Myocyte (in vitro differentiated cells): ENCODE measurements at regions not wholly inside any gene's neighbourhood (a gene's known extent, or its start where the extent isn't known, plus 50 kb on each side); places are given as distances from the start of the nearest gene placed in this dataset.
"Not testable (repeated sequence)": the region's sequence is repeated elsewhere in the genome, so short reads cannot be mapped to it uniquely, and the experiment has no call there.

Experiments used
- DNase-seq: peaks from one replicate; pipeline ENCODE4 v3.0.0-alpha.2; 2012; ENCODE audit warnings: low read depth

DNA sequence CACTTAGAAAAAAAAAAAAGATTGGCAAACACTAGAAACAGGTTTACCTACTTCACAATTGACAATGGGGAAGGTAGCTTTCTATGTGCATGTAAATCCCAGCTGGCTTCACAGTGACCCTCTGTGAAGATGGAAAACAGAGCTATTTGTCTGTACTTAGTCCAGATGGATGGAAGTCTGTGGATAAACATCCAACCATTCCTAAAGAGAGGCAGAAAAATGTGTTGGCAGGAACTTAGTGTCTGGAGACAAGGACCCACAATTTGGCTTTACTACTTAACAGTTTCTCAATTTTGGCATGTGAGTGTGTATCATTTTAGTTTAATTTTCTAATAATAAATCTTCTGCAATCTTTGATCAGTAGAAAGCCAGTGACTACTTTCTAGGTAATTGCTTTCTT is 154.4 kb downstream of the RAD51AP2 start:
- DNase-seq = no peak

GRCh38 chr2:17362956-17363355 is 155.3 kb downstream of the RAD51AP2 start:
- DNase-seq = no peak

- peak; percentile 9 for DNase-seq
Measured at GRCh38 chr2:17355608-17356329, 162.5 kb downstream of the RAD51AP2 start.

- no peak for DNase-seq
Measured at GRCh38 chr2:17353263-17353662, 165.0 kb downstream of the RAD51AP2 start.

DNA sequence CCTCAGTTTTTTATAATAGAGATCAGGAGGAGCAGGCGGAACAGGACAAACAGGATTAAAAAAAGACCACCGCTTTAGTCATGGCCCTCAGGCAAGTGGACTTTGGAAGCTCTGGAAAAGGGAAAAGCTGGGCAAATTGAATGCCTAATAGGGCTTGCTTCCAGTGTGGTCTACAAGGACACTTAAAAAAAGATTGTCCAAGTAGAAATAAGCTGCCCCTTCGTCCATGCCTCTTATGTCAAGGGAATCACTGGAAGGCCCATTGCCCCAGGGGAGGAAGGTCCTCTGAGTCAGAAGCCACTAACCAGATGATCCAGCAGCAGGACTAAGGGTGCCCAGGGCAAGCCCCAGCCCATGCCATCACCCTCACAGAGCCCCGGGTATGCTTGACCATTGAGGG is 175.5 kb downstream of the RAD51AP2 start:
- not testable (repeated sequence) for DNase-seq

DNA sequence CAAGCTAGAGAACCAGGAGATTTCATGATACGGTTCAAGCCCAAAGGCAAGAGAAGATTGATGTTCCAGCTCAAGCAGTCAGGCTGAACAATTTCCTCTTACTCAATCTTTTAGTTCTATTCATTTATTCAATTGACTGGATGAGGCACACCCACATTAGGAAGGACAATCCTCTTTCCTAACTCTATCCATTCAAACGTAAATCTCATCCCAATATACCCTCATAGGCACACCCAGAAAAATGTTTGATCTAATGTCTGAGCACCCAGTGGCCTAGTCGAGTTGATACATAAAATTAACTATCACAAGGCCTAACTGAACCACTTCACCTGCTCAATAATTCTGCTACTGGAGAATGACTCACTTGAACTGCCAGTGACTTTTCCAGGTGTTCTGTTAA is 180.7 kb downstream of the RAD51AP2 start:
- DNase-seq = no peak

DNA sequence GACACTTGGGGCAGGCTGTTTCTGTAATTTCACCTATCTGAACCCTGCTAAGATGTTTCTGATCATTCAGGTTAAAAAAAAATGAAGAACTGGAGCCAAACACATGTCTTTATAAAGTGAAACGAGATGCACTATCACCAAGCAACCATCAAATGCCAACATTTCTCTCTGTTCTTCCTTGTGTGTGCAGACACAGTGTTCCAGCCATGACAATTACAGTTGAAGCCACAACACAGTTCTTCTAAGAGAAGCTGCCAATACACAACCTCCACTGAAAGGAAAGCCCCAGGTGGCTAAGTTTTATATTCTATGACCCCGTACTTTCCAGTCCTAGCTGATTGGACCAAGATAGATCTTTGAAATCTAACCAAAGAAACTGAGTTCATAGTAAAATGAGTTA is 181.8 kb downstream of the RAD51AP2 start:
- no peak for DNase-seq

GRCh38 chr2:17334300-17334699 is 183.9 kb downstream of the RAD51AP2 start:
- no peak for DNase-seq

- no peak for DNase-seq
Measured at GRCh38 chr2:17331636-17332035, 186.6 kb downstream of the RAD51AP2 start.

DNA sequence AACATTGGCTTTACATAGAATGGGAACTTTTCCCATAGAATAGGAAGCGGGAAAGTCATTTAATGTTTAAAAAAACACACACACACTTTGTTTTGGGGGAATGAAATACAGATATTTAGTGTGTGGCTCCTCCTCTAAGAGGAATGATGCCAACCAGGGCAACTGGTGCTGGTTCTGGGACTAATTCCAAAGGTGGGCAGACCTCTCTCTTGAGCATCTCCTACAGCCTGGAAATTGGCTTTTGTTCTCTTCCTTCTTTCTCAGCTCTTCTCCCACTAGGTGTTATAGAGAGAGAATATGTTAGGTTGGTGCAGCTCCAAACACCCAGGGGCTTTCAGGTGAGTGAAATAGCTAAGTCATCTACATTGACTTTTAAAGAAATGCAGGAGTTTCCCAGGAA is 190.1 kb downstream of the RAD51AP2 start:
- DNase-seq = no peak

GRCh38 chr2:17327649-17328048 is 190.6 kb downstream of the RAD51AP2 start:
- no peak for DNase-seq

GRCh38 chr2:17326717-17327116 is 191.5 kb downstream of the RAD51AP2 start:
- no peak for DNase-seq

DNA sequence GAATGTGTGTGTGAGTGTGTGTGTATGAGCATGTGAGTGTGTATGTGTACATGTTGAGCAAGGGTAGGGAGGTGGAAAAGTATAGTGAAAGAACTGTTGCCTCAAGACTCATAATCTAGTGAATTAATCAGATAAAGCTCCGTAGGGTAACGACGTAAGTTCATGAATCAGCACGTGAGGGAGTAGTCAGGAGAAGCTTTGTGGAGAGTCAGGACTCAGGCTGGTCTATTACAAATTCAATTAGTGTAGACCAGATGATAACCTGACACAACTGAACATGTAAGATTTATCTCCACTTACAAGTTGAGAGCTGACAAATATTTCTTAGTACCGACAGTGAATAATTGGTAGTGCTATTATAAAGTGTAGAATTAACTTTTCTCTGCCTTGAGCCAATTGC is 194.5 kb downstream of the RAD51AP2 start:
- no peak for DNase-seq

DNA sequence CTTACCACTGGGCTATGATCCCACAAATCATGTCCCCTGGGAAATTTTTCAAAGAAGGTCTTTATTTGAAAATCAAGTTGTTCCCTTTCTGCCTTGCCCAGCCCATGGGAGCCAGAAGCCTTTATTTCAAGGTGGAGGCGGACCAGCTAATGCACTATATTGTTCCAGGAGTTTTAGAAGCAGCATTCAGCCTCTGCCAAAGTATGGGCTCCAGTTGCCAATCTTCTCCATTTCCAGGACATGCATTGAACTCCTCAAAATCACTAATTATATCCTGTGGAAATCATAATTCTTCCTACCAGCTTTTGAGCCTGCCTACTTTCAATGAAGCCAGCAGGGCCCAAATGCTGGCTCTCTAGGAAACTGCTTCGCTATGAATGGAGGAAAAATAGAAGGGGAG is 195.8 kb downstream of the RAD51AP2 start:
- DNase-seq = no peak

GRCh38 chr2:17319090-17319489 is 199.2 kb downstream of the RAD51AP2 start:
- no peak for DNase-seq

- no peak for DNase-seq
Measured at GRCh38 chr2:17318013-17318412, 200.2 kb downstream of the RAD51AP2 start.

GRCh38 chr2:17317439-17317976 is 200.7 kb downstream of the RAD51AP2 start:
- no peak for DNase-seq

DNA sequence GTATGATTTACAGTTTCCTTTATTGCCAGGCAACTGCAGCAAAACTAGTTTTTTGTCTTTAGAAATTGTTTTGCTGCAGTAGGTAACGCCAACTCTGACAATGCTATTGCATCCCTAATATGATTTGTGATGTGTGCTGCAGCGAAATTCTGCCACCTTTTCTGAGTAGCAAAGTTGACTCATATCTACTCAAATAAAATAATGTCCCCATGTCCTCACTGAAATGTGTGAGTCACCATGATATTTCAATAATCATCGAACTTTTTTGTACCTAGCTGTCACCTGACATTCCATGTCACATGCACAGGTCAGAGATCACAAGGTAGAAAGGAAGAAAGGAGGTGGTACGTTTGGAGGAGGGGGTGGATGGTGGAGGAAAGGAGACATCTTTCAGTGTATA is 205.0 kb downstream of the RAD51AP2 start:
- no peak for DNase-seq

- DNase-seq = peak; percentile 40
Measured at GRCh38 chr2:17311771-17312511, 206.3 kb downstream of the RAD51AP2 start.

GRCh38 chr2:17311106-17311619 is 207.1 kb downstream of the RAD51AP2 start:
- no peak for DNase-seq

- peak; percentile 80 for DNase-seq
Measured at GRCh38 chr2:17309741-17310339, 208.4 kb downstream of the RAD51AP2 start.

DNA sequence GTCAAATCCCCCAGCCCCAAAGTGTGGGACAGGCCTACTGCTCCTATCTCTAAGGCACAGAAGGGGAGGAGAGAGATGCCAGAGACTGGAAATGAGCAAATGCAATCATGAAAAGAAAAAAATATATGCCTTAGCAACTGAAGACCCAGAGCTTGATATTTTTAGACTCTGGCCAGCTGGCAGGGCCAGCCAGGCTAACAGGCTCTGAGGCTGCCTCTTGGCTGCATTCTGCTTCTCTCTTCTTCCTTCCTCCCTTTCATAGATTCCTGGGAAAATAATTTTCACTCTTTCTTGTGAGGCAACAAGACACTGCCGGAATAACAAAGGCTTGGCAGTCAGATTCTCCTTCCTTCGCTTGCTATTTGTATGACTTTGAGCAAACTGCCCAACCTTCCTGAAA is 209.1 kb downstream of the RAD51AP2 start:
- DNase-seq = peak; percentile 53
